C4-2B (cell line): ENCODE measurements at regions not wholly inside any gene's neighbourhood (a gene's known extent, or its start where the extent isn't known, plus 50 kb on each side); places are given as distances from the start of the nearest gene placed in this dataset.

Source experiments
- CTCF ChIP-seq: fragments of 450-650 bp; conservative IDR thresholded peaks from 2 replicates; pipeline ENCODE4 v1.5.1; 2017; ENCODE audit warnings: mild to moderate bottlenecking
- ZFX ChIP-seq: fragments of 450-650 bp; IDR thresholded peaks from 2 replicates; pipeline ENCODE4 v1.6.1; 2017

- TF ChIP-seq CTCF (no peak), ZFX (no peak)
Observed at GRCh38 chr18:41829647-41830516, 125.2 kb upstream of the PIK3C3 start.
